Mesenchymal stem cell (in vitro differentiated cells and primary cell): ENCODE measurements at regions not wholly inside any gene's neighbourhood (a gene's known extent, or its start where the extent isn't known, plus 50 kb on each side); places are given as distances from the start of the nearest gene placed in this dataset.

Experiments
- DNase-seq: peaks from one replicate; pipeline ENCODE4 v3.0.0-alpha.2; 2013
- H2AFZ ChIP-seq: one replicate; pipeline ENCODE4 v1.6.1; 2013; ENCODE audit warnings: low read depth, mild to moderate bottlenecking, control low read depth, inconsistent platforms, low read length, moderate library complexity
- H2AK5ac ChIP-seq: 2 replicates; pipeline ENCODE4 v1.6.1; 2013; ENCODE audit warnings: low read length, moderate library complexity, mild to moderate bottlenecking, inconsistent platforms; ENCODE audit not compliant: severe bottlenecking
- H2BK120ac ChIP-seq: one replicate; pipeline ENCODE4 v1.6.1; 2013; ENCODE audit warnings: low read depth, mild to moderate bottlenecking, inconsistent platforms, low read length, moderate library complexity
- H2BK12ac ChIP-seq, 2 experiments: one replicate each; pipeline ENCODE4 v1.6.1; 2013; ENCODE audit warnings: inconsistent platforms in 2 of 2, low read length in 2 of 2, mild to moderate bottlenecking in 2 of 2, moderate library complexity in 2 of 2, control low read depth in 1 of 2
- H2BK15ac ChIP-seq: one replicate; pipeline ENCODE4 v1.6.1; 2013; ENCODE audit warnings: mild to moderate bottlenecking, low read depth, inconsistent platforms; ENCODE audit not compliant: poor library complexity, severe bottlenecking
- H2BK5ac ChIP-seq: 2 replicates; pipeline ENCODE4 v1.6.1; 2013; ENCODE audit warnings: low read depth, mild to moderate bottlenecking, low read length, control low read depth, inconsistent platforms; ENCODE audit not compliant: poor library complexity, severe bottlenecking
- H3K14ac ChIP-seq, 2 experiments: one replicate each; pipeline ENCODE4 v1.6.1; 2013; ENCODE audit warnings: inconsistent platforms in 2 of 2, low read length in 2 of 2, control low read depth in 1 of 2, mild to moderate bottlenecking in 1 of 2, moderate library complexity in 1 of 2
- H3K18ac ChIP-seq, 2 experiments: one replicate each; pipeline ENCODE4 v1.6.1; 2013; ENCODE audit warnings: inconsistent platforms in 2 of 2, low read length in 2 of 2, control low read depth in 1 of 2, low read depth in 1 of 2, mild to moderate bottlenecking in 1 of 2
- H3K23ac ChIP-seq, 2 experiments: one replicate each; pipeline ENCODE4 v1.6.1; 2013; ENCODE audit warnings: inconsistent platforms in 2 of 2, low read length in 2 of 2, mild to moderate bottlenecking in 2 of 2, moderate library complexity in 2 of 2, control low read depth in 1 of 2
- H3K27ac ChIP-seq: 2 replicates; pipeline ENCODE4 v1.5.1; 2013; ENCODE audit warnings: mild to moderate bottlenecking, moderate library complexity, low read length, control low read depth, inconsistent platforms; ENCODE audit not compliant: poor library complexity, severe bottlenecking
- H3K27me3 ChIP-seq, 2 experiments: 2 replicates each; pipeline versions ENCODE4 v1.6.1 to v1.7.0; 2013; ENCODE audit warnings: low read length in 2 of 2, mild to moderate bottlenecking in 2 of 2, moderate library complexity in 2 of 2, control low read depth in 1 of 2, inconsistent platforms in 1 of 2; ENCODE audit not compliant: control insufficient read depth in 1 of 2, insufficient read depth in 1 of 2
- H3K36me3 ChIP-seq, 2 experiments: 2 replicates each; pipeline versions ENCODE4 v1.6.1 to v1.7.0; 2013; ENCODE audit warnings: low read length in 2 of 2, control low read depth in 1 of 2, inconsistent platforms in 1 of 2, low read depth in 1 of 2, mild to moderate bottlenecking in 1 of 2; ENCODE audit not compliant: insufficient read depth in 2 of 2, control insufficient read depth in 1 of 2
- H3K4ac ChIP-seq, 2 experiments: one replicate each; pipeline ENCODE4 v1.6.1; 2013; ENCODE audit warnings: inconsistent platforms in 2 of 2, low read length in 2 of 2, mild to moderate bottlenecking in 2 of 2, moderate library complexity in 2 of 2, control low read depth in 1 of 2, low read depth in 1 of 2
- H3K4me1 ChIP-seq: 2 replicates; pipeline ENCODE4 v1.6.1; 2013; ENCODE audit warnings: low read depth, low read length, control low read depth; ENCODE audit not compliant: control insufficient read depth, insufficient read depth
- H3K4me2 ChIP-seq: 2 replicates; pipeline ENCODE4 v1.6.1; 2013; ENCODE audit warnings: low read length, mild to moderate bottlenecking, inconsistent platforms; ENCODE audit not compliant: poor library complexity, severe bottlenecking
- H3K4me3 ChIP-seq, 2 experiments: 2 replicates each; pipeline versions ENCODE4 v1.5.1 to v1.7.0; 2013; ENCODE audit warnings: low read length in 2 of 2, mild to moderate bottlenecking in 2 of 2, control low read depth in 1 of 2, low read depth in 1 of 2; ENCODE audit not compliant: insufficient read depth in 1 of 2
- H3K79me1 ChIP-seq: replicated peaks from 2 replicates; pipeline ENCODE4 v1.6.1; 2013; ENCODE audit warnings: mild to moderate bottlenecking, control low read depth, low read length, inconsistent platforms; ENCODE audit not compliant: poor library complexity, severe bottlenecking
- H3K9ac ChIP-seq: 2 replicates; pipeline ENCODE4 v1.7.0; 2013; ENCODE audit warnings: mild to moderate bottlenecking, low read length, moderate library complexity
- H3K9me3 ChIP-seq: 2 replicates; pipeline ENCODE4 v1.7.0; 2013; ENCODE audit warnings: mild to moderate bottlenecking, low read length; ENCODE audit not compliant: control insufficient read depth
- H4K8ac ChIP-seq: one replicate; pipeline ENCODE4 v1.6.1; 2013; ENCODE audit warnings: inconsistent platforms, mild to moderate bottlenecking, low read length, moderate library complexity
- H4K91ac ChIP-seq: one replicate; pipeline ENCODE4 v1.6.1; 2013; ENCODE audit warnings: mild to moderate bottlenecking, low read length, inconsistent platforms
- WGBS: methylation state at CpG from one replicate; pipeline ENCODE4 v1.1.7; 2013; ENCODE audit warnings: mixed read lengths; 5-methylcytosine and 5-hydroxymethylcytosine counted together

DNA sequence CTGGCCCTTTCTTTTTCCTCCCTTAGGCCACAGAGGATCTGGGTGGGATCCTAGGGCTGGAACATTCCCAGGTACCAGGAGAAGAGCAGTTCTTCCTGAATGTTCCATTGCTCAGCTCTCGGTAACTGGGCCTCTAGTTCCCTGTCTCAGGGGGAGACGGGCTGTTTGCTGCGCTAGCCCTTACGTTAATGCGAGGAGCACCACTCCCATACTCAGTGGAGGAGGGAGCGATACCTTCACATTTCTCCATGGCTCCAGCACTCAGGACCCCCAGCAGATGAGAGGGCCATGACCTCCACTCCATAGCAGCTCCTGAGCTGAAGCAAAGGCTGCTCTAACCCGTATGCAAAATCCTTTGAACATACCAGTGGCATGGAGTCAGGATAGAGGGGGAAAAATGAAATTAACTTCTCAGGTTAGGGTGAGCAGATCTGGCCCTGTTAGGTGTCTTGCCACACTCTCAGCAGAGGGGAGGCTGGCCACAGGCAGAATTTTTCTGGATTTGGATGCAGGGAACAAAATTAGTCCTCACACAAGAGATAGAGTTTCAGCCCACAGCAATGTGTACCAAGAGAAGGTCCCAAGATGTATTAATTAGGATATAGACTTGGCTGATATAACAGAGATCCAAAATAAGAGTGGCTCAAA lies 206.7 kb downstream of the ZFP36L2 start:
- no peak overlapping the region for H2BK120ac ChIP-seq
- no peak overlapping the region for H2AK5ac ChIP-seq
- H2BK15ac ChIP-seq, result peak overlapping the region; percentile 41
- no peak overlapping the region for H3K4me2 ChIP-seq
- WGBS, result 92% methylated on average over 7 of the region's 7 CpGs
- H3K9ac ChIP-seq, result no peak overlapping the region
- peaks cover 4% of the 10 kb centered on the region for H3K4me1 ChIP-seq
- H3K79me1 ChIP-seq, result no peaks in the 10 kb centered on the region
- no peak overlapping the region for H2AFZ ChIP-seq
- no peak overlapping the region for H4K91ac ChIP-seq
- no peak overlapping the region for H3K4me3 ChIP-seq
- no peak overlapping the region for H3K4ac ChIP-seq
- H3K27ac ChIP-seq, result no peak overlapping the region
- H3K36me3 ChIP-seq, result no peaks in the 10 kb centered on the region
- H3K23ac ChIP-seq, result no peak overlapping the region
- peak overlapping the region in 1 of 2 experiments; percentile 10 for H2BK12ac ChIP-seq
- H4K8ac ChIP-seq, result no peak overlapping the region
- no peak overlapping the region for H3K18ac ChIP-seq
- H2BK5ac ChIP-seq, result no peak overlapping the region
- no peak overlapping the region for H3K14ac ChIP-seq
- no peak for DNase-seq
- peaks cover 14% of the 10 kb centered on the region for H3K9me3 ChIP-seq
- H3K27me3 ChIP-seq, result no peaks in the 10 kb centered on the region

DNA sequence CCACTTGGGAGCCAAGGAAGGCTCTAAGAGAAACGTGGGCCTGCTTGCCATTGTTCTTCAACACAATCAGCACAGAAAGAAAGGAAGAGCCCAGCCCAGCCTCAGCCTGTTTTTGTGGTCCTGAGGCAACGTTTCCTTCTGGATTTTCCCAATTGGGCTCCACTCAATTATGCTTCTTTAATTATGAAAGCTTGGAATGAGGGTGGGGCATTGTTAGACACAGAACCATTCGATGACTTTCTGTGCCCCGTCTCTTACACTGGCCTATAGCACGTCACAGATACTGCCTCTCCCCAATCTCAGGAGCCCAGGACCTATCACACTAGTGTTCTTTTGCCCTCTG lies 207.4 kb downstream of the ZFP36L2 start:
- Histone ChIP-seq H3K14ac (no peak overlapping the region), H2AFZ (no peak overlapping the region), H2BK15ac (no peak overlapping the region), H3K18ac (peak overlapping the region; percentile 17 to 80), H3K27ac (no peak overlapping the region), H3K27me3 (no peaks in the 10 kb centered on the region), H2BK5ac (no peak overlapping the region), H3K4me1 (peaks cover 2% of the 10 kb centered on the region), H2BK12ac (peak overlapping the region in 1 of 2 experiments; percentile 96), H3K79me1 (no peaks in the 10 kb centered on the region), H3K9me3 (peaks cover 14% of the 10 kb centered on the region), H3K23ac (no peak overlapping the region), H2AK5ac (no peak overlapping the region), H2BK120ac (no peak overlapping the region), H4K8ac (no peak overlapping the region), H4K91ac (no peak overlapping the region), H3K4me3 (no peak overlapping the region), H3K4me2 (no peak overlapping the region), H3K9ac (no peak overlapping the region), H3K36me3 (no peaks in the 10 kb centered on the region), H3K4ac (peak overlapping the region; percentile 29 to 66)
- no peak for DNase-seq
- 76% methylated on average over 5 of the region's 5 CpGs for WGBS

DNA sequence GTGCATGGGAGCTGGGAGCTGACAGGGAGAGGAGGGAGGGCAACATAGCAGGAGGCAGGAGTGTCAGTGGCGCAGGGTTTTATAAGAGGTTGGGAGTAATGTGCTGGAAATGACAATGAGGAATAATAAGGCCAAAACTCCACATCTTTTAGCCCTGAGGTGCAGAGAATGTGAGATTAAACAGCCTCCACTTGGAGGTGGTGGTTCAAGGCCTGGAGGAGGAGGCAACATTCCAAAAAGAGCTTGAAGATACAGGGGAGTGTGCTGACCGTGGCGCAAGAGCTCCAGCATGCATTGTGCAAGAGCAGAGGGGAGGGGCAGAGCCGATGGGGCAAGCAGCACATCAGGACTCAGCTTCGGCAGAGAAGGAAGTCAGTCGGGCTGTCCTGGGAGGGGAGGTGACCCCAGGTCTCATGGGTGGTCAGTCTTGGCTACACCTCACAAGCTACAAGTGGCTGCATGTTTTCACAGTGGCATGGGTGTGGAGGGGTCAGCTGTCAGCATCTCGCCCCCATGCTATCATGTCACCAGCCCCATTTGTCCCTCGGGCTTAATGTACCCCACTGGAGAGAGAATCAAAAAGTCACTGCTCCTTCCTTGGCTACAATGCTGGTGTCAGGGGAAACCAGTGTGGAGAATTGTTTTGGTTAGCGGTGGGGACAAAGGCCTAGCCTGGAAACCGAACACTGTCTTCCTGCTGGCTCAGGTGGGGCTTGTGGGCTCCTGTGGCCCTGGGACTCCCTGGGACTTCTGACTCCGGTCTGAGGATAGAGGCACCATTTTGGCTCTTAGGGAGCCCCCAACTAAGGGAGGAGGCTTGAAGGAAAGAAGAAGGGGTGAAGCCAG lies 208.0 kb downstream of the ZFP36L2 start:
- WGBS, result 76% methylated on average over 10 of the region's 11 CpGs
- peak; percentile 82 for DNase-seq

DNA sequence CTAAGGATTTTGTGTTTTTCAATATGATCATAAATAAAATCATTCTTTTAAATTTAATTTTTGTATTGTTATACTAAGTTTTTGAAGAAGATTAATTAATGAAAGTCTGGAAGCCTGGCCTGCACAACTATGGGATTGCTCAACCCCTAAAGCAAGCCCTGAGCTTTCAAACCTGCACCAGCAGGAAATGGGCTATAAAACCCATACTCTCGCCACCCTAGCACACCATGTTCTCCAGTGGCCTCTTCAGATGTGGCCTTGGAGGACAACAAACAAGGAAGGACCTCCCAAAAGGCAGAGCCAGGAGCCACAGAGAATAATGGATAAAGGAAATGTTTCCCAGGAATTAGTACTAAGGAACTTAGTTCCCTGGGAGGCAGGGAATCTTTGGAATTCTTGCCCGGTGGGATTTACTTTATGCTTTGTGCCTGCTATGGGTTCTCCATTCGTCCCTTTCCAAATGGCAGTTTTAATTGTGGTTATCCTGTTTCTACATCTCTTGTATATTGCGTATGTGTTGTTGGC lies 212.5 kb downstream of the ZFP36L2 start:
- Histone ChIP-seq H3K27ac (no peak overlapping the region), H2BK12ac (no peak overlapping the region), H4K91ac (no peak overlapping the region), H2AK5ac (no peak overlapping the region), H3K4ac (no peak overlapping the region), H3K27me3 (no peaks in the 10 kb centered on the region), H3K4me3 (no peak overlapping the region), H3K23ac (no peak overlapping the region), H3K4me2 (no peak overlapping the region), H4K8ac (peak overlapping the region; percentile 80), H3K36me3 (no peaks in the 10 kb centered on the region), H2BK15ac (no peak overlapping the region), H3K9me3 (no peaks in the 10 kb centered on the region), H2AFZ (no peak overlapping the region), H2BK120ac (no peak overlapping the region), H3K14ac (no peak overlapping the region), H3K79me1 (no peaks in the 10 kb centered on the region), H3K18ac (no peak overlapping the region), H2BK5ac (no peak overlapping the region), H3K9ac (no peak overlapping the region), H3K4me1 (no peaks in the 10 kb centered on the region)
- 49% methylated on average over 2 of the region's 4 CpGs for WGBS
- DNase-seq, result no peak

More for the DNA sequence above, 208.0 kb downstream of the ZFP36L2 start:
- peaks cover 14% of the 10 kb centered on the region for H3K9me3 ChIP-seq
- peak overlapping the region; percentile 62 for H4K8ac ChIP-seq
- H3K79me1 ChIP-seq, result no peaks in the 10 kb centered on the region
- H3K27ac ChIP-seq, result no peak overlapping the region
- H3K14ac ChIP-seq, result peak overlapping the region in 1 of 2 experiments; percentile 13
- no peak overlapping the region for H2AFZ ChIP-seq
- no peak overlapping the region for H2AK5ac ChIP-seq
- no peak overlapping the region for H3K4me3 ChIP-seq
- peaks cover 2% of the 10 kb centered on the region for H3K4me1 ChIP-seq
- peak overlapping the region; percentile 9 for H3K9ac ChIP-seq
- peak overlapping the region; percentile 67 to 71 for H3K4ac ChIP-seq
- H2BK5ac ChIP-seq, result no peak overlapping the region
- H3K36me3 ChIP-seq, result no peaks in the 10 kb centered on the region
- H3K18ac ChIP-seq, result peak overlapping the region; percentile 17 to 80
- H2BK120ac ChIP-seq, result peak overlapping the region; percentile 42
- peak overlapping the region; percentile 57 for H2BK15ac ChIP-seq
- H3K27me3 ChIP-seq, result no peaks in the 10 kb centered on the region
- no peak overlapping the region for H3K4me2 ChIP-seq
- H3K23ac ChIP-seq, result peak overlapping the region in 1 of 2 experiments; percentile 48
- H2BK12ac ChIP-seq, result peak overlapping the region; percentile 57 to 96
- H4K91ac ChIP-seq, result peak overlapping the region; percentile 70
